ENCODE measurements at regions not wholly inside any gene's neighbourhood (a gene's known extent, or its start where the extent isn't known, plus 50 kb on each side); places are given as distances from the start of the nearest gene placed in this dataset.
"Not testable (repeated sequence)": the region's sequence is repeated elsewhere in the genome, so short reads cannot be mapped to it uniquely, and the experiment has no call there.

GRCh38 chr9:115837618-115838017 is 316.0 kb upstream of the PAPPA start:
- FAIRE-seq: no peak
- ChIA-PET POLR2A (no interaction called here), CTCF (interaction anchor here (0.7 kb wide), 1 partner anchor 11 kb away, joined by 4 read pairs; no protein-coding TSS in a partner anchor)
- DNase-seq (ENCODE audit: low read depth in 1 of 2, low spot score in 1 of 2): no peak
- Histone ChIP-seq H3K27ac (0 out of 6 replicates have a peak overlapping the region, but pooled peaks of 1 of the 2 experiments have one; percentile 5), H3K9me3 (no peaks in the 10 kb centered on the region), H3K4me1 (no peaks in the 10 kb centered on the region), H3K4me2 (no peak overlapping the region), H3K4me3 (no peak overlapping the region)
- TF ChIP-seq FOSL2 (IDR thresholded peaks at IDR 0.05) (no peak), FOSL2 (CRISPR knock-in tag; IDR thresholded peaks at IDR 0.05) (no peak), FOSB (CRISPR knock-in tag; IDR thresholded peaks at IDR 0.05) (no peak), MYC (IDR thresholded peaks at IDR 0.05; ENCODE audit: borderline replicate concordance, low read length) (no peak), KDM1A (IDR thresholded peaks at IDR 0.05; ENCODE audit: low read depth) (no peak), TFCP2L1 (CRISPR knock-in tag; IDR thresholded peaks at IDR 0.05) (no peak), CBX2 (IDR thresholded peaks at IDR 0.05; ENCODE audit: borderline replicate concordance, low read depth) (no peak), SREBF2 (IDR thresholded peaks at IDR 0.05) (no peak), RFX5 (IDR thresholded peaks at IDR 0.05) (no peak), MAX (IDR thresholded peaks at IDR 0.05) (no peak), POLR2A (IDR thresholded peaks at IDR 0.05; ENCODE audit: low read length) (no peak), CBX8 (IDR thresholded peaks at IDR 0.05) (no peak)
- WGBS (ENCODE audit: missing lambda C conversion rate): 81% methylated on average over 4 of the region's 4 CpGs
- ATAC-seq: no peak

GRCh38 chr9:115838417-115838816 is 315.2 kb upstream of the PAPPA start:
- TF ChIP-seq USF2 (IDR thresholded peaks at IDR 0.05) (no peak), E2F6 (IDR thresholded peaks at IDR 0.05; ENCODE audit: borderline replicate concordance, low read depth) (no peak)
- H3K4me3 ChIP-seq: no peak overlapping the region
- H3K27ac ChIP-seq: no peak overlapping the region
- WGBS (ENCODE audit: missing lambda C conversion rate): 89% methylated on average over 3 of the region's 3 CpGs
- H3K9me3 ChIP-seq: no peaks in the 10 kb centered on the region
- no peaks in the 10 kb centered on the region for H3K4me1 ChIP-seq
- CTCF ChIA-PET: no interaction called here
- DNase-seq (ENCODE audit: low read depth in 1 of 2, low spot score in 1 of 2) (no peak), FAIRE-seq (no peak), ATAC-seq (no peak)
- H3K4me2 ChIP-seq: no peak overlapping the region
- POLR2A ChIA-PET: no interaction called here

GRCh38 chr9:115844433-115844832 is 309.2 kb upstream of the PAPPA start:
- H3K9me3 ChIP-seq; CTCF ChIA-PET; FAIRE-seq; DNase-seq (ENCODE audit: low read depth in 1 of 2, low spot score in 1 of 2); H3K4me2 ChIP-seq; POLR2A ChIA-PET; ATAC-seq; H3K4me3 ChIP-seq: not testable (repeated sequence)
- H3K27ac ChIP-seq: peak overlapping the region in 1 of 2 experiments; percentile 55; a peak in 2 of 6 replicates
- H3K4me1 ChIP-seq: peaks cover 26% of the 10 kb centered on the region
- WGBS (ENCODE audit: missing lambda C conversion rate): 82% methylated on average over 8 of the region's 8 CpGs

GRCh38 chr9:115845648-115846312 is 307.8 kb upstream of the PAPPA start:
- TF ChIP-seq ZFP36 (IDR thresholded peaks at IDR 0.05; ENCODE audit: borderline replicate concordance, partially characterized antibody) (no peak), FOSL2 (IDR thresholded peaks at IDR 0.05) (peak; percentile 41; the same call in 1 of the 2 replicates), FOSL2 (CRISPR knock-in tag; IDR thresholded peaks at IDR 0.05) (peak; percentile 58)
- FAIRE-seq (no peak), DNase-seq (ENCODE audit: low read depth in 1 of 2, low spot score in 1 of 2) (peak; percentile 23 to 59), ATAC-seq (peak; percentile 86 to 97)
- ChIA-PET CTCF (no interaction called here), POLR2A (interaction anchor here (0.8 kb wide), 1 partner anchor 99 kb away, joined by 3 read pairs; no protein-coding TSS in a partner anchor)
- Histone ChIP-seq H3K9me3 (no peaks in the 10 kb centered on the region), H3K4me3 (no peak overlapping the region), H3K27ac (peak overlapping the region; percentile 41 to 55; a peak in 5 of 6 replicates), H3K4me2 (peak overlapping the region; percentile 16; the same call in 2 of the 3 replicates), H3K4me1 (peaks cover 26% of the 10 kb centered on the region)
- WGBS (ENCODE audit: missing lambda C conversion rate): 68% methylated on average over 3 of the region's 3 CpGs

GRCh38 chr9:115847216-115847615 is 306.4 kb upstream of the PAPPA start:
- Histone ChIP-seq H3K4me2 (peak overlapping the region; percentile 30), H3K4me3 (no peak overlapping the region), H3K27ac (peak overlapping the region; percentile 50 to 58; a peak in 5 of 6 replicates), H3K4me1 (peaks cover 26% of the 10 kb centered on the region), H3K9me3 (no peaks in the 10 kb centered on the region)
- POLR2A ChIA-PET: no interaction called here
- 3% methylated on average over 1 of the region's 1 CpG for WGBS (ENCODE audit: missing lambda C conversion rate)
- ATAC-seq: no peak
- peak in 1 of 2 experiments; percentile 31 for DNase-seq (ENCODE audit: low read depth in 1 of 2, low spot score in 1 of 2)
- FAIRE-seq: no peak
- CTCF ChIA-PET: interaction anchor here (0.6 to 1.9 kb wide), 2 partner anchors 254 to 887 kb away, joined by 3 to 7 read pairs; no protein-coding TSS in a partner anchor
- no peak for TF ChIP-seq ESRRA (IDR thresholded peaks at IDR 0.05; ENCODE audit: borderline replicate concordance, low read length)
- TF ChIP-seq CTCF (IDR thresholded peaks at IDR 0.05): no peak
- no peak for TF ChIP-seq ZFP36 (IDR thresholded peaks at IDR 0.05; ENCODE audit: borderline replicate concordance, partially characterized antibody)
- no peak for TF ChIP-seq NFE2L2 (conservative IDR thresholded peaks at IDR 0.05; ENCODE audit: low read length)
- no peak for TF ChIP-seq PBX3 (IDR thresholded peaks at IDR 0.05)
- TF ChIP-seq MYC (IDR thresholded peaks at IDR 0.05; ENCODE audit: borderline replicate concordance, low read length): no peak
- TF ChIP-seq ZNF302 (CRISPR knock-in tag; IDR thresholded peaks at IDR 0.05): no peak
- no peak for TF ChIP-seq KDM5A (IDR thresholded peaks at IDR 0.05)
- TF ChIP-seq MAFK (IDR thresholded peaks at IDR 0.05; ENCODE audit: partially characterized antibody): no peak
- no peak for TF ChIP-seq ZSCAN20 (CRISPR knock-in tag; IDR thresholded peaks at IDR 0.05)
- no peak for TF ChIP-seq ZC3H11A (IDR thresholded peaks at IDR 0.05)
